Suprapubic skin (tissue), 4 donors: ENCODE measurements at regions not wholly inside any gene's neighbourhood (a gene's known extent, or its start where the extent isn't known, plus 50 kb on each side); places are given as distances from the start of the nearest gene placed in this dataset.

ENCODE experiments used
- DNase-seq, 2 donors: peaks; one replicate each; pipeline ENCODE4 v3.0.0-alpha.2; 2019; ENCODE audit warnings: low spot score in 2 of 2
- H3K27ac ChIP-seq: fragments of 200-600 bp; sonication (generic); one replicate; pipeline ENCODE4 v1.5.1; 2019
- H3K27me3 ChIP-seq: fragments of 200-600 bp; sonication (generic); one replicate; pipeline ENCODE4 v1.5.1; 2019
- H3K36me3 ChIP-seq: fragments of 200-600 bp; sonication (generic); one replicate; pipeline ENCODE4 v1.5.1; 2019
- H3K4me1 ChIP-seq: fragments of 200-600 bp; sonication (generic); one replicate; pipeline ENCODE4 v1.5.1; 2019
- H3K4me3 ChIP-seq: fragments of 200-600 bp; sonication (generic); one replicate; pipeline ENCODE4 v1.5.1; 2019; ENCODE audit warnings: mild to moderate bottlenecking
- H3K9me3 ChIP-seq: fragments of 200-600 bp; sonication (generic); one replicate; pipeline ENCODE4 v1.5.1; 2019
- EP300 ChIP-seq: sonication (generic); formaldehyde crosslinking; IDR thresholded peaks from one replicate; pipeline ENCODE4 v1.6.1; 2017; ENCODE audit warnings: antibody characterized with exemption
- POLR2A ChIP-seq, 2 donors: fragments of 450-650 bp; IDR thresholded peaks; one replicate each; pipeline ENCODE4 v1.6.1; 2017; ENCODE audit warnings: antibody characterized with exemption in 2 of 2, mild to moderate bottlenecking in 2 of 2, moderate library complexity in 2 of 2
- POLR2AphosphoS5 ChIP-seq, 3 donors: sonication (generic); formaldehyde crosslinking; IDR thresholded peaks; one replicate each; pipeline ENCODE4 v1.6.1; 2017; ENCODE audit warnings: antibody characterized with exemption in 3 of 3
- WGBS: methylation state at CpG from one replicate; pipeline ENCODE4 v1.1.5; 2018; 5-methylcytosine and 5-hydroxymethylcytosine counted together
- TF ChIP-seq, protein P1 (sequence below), 2 donors: fragments of 200-600 bp in 1 of 2; fragments of 450-650 bp in 1 of 2; sonication (generic) in 1 of 2; IDR thresholded peaks; one replicate each; pipeline ENCODE4 v1.5.1; 2016 to 2019; ENCODE audit warnings: antibody characterized with exemption in 2 of 2, mild to moderate bottlenecking in 1 of 2, moderate library complexity in 1 of 2

DNA sequence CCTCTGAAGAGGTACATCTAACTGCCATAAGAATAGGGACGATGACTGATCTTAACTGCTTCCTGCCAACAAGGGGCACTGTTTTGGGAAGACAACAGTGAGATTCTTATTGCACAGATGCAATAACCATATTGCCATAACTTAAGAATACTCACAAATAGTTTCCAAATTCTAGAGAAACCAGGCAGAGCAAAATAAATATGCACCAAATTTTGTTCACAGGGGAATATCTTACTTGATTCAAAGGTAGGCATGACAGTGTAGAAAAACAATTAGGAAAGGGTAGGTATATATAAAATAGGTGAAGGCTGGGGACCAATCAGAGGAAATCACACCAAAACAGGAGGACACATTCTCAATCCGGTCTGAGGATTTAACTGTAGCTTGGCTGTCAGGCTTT, 49.9 kb upstream of the CST7 start:
- Histone ChIP-seq H3K36me3 (no peaks in the 10 kb centered on the region), H3K4me1 (no peaks in the 10 kb centered on the region), H3K27ac (no peak overlapping the region), H3K27me3 (no peaks in the 10 kb centered on the region), H3K4me3 (no peak overlapping the region), H3K9me3 (no peaks in the 10 kb centered on the region)
- DNase-seq: no peak
- TF ChIP-seq POLR2A (IDR thresholded peaks at IDR 0.05): no peak
- TF ChIP-seq, protein P1, sequence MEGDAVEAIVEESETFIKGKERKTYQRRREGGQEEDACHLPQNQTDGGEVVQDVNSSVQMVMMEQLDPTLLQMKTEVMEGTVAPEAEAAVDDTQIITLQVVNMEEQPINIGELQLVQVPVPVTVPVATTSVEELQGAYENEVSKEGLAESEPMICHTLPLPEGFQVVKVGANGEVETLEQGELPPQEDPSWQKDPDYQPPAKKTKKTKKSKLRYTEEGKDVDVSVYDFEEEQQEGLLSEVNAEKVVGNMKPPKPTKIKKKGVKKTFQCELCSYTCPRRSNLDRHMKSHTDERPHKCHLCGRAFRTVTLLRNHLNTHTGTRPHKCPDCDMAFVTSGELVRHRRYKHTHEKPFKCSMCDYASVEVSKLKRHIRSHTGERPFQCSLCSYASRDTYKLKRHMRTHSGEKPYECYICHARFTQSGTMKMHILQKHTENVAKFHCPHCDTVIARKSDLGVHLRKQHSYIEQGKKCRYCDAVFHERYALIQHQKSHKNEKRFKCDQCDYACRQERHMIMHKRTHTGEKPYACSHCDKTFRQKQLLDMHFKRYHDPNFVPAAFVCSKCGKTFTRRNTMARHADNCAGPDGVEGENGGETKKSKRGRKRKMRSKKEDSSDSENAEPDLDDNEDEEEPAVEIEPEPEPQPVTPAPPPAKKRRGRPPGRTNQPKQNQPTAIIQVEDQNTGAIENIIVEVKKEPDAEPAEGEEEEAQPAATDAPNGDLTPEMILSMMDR (IDR thresholded peaks at IDR 0.05): no peak
- no peak for TF ChIP-seq EP300
- TF ChIP-seq POLR2AphosphoS5 (IDR thresholded peaks at IDR 0.05): no peak
- 91% methylated on average over 2 of the region's 2 CpGs for WGBS
